HepG2 (cell line): ENCODE measurements at regions not wholly inside any gene's neighbourhood (a gene's known extent, or its start where the extent isn't known, plus 50 kb on each side); places are given as distances from the start of the nearest gene placed in this dataset.

Experiments
- ATAC-seq: fragments of 200-7000 bp; cut with Tn5 transposase; 3 replicates; pipeline ENCODE4 v1.9.1; 2020; ENCODE audit warnings: mild to moderate bottlenecking, moderate library complexity
- BruUV-seq: library from RNA; stranded (reverse); fragments of 400-500 nt; replicated peaks from 2 replicates; lab custom pipeline; 2021; lab: Mats Ljungman, UMichigan
- CTCF ChIA-PET: fragments of 300-600 bp; formaldehyde crosslinking; extraction: SDS; loops from one replicate; lab custom pipeline; 2021; ENCODE audit warnings: low total read pairs, inconsistent platforms, low intra/inter-chr PET ratio; lab: Yijun Ruan, JAX
- POLR2A ChIA-PET: fragments of 350-600 bp; sonication (Branson Sonifier 250); formaldehyde crosslinking; loops from one replicate; lab custom pipeline; 2020; ENCODE audit warnings: antibody characterized with exemption, inconsistent platforms; lab: Yijun Ruan, JAX
- DNase-seq: peaks from one replicate; pipeline ENCODE4 v3.0.0-alpha.2; 2015; ENCODE audit warnings: low spot score
- FAIRE-seq: peaks from 3 replicates; lab custom pipeline; 2011; peaks lifted over from hg19 to GRCh38; lab: Jason Lieb, UNC
- H2AFZ ChIP-seq: one replicate; pipeline ENCODE4 v1.6.1; 2011; ENCODE audit warnings: low read length, inconsistent platforms
- H3K27ac ChIP-seq: fragments of 300-600 bp; 3 replicates; pipeline ENCODE4 v1.8.0; 2011; ENCODE audit warnings: mixed run types, mild to moderate bottlenecking, mixed read lengths, low read length, inconsistent platforms; ENCODE audit not compliant: insufficient read depth; ENCODE audit errors: extremely low read length
- H3K27me3 ChIP-seq, 2 experiments: fragments of 200-600 bp in 1 of 2; 2 replicates in 1 of 2; 3 replicates in 1 of 2; pipeline versions ENCODE4 v1.6.0 to v1.8.0; 2011; ENCODE audit warnings: low read length in 2 of 2, mild to moderate bottlenecking in 2 of 2, moderate library complexity in 2 of 2, inconsistent platforms in 1 of 2; ENCODE audit not compliant: insufficient read depth in 2 of 2, control insufficient read depth in 1 of 2
- H3K36me3 ChIP-seq, 2 experiments: fragments of 200-600 bp in 1 of 2; replicated peaks in 1 of 2; 2 replicates in 1 of 2; 3 replicates in 1 of 2; pipeline versions ENCODE4 v1.5.1 to v1.8.0; 2011; ENCODE audit warnings: low read length in 2 of 2, inconsistent platforms in 1 of 2; ENCODE audit not compliant: insufficient read depth in 2 of 2, control insufficient read depth in 1 of 2
- H3K4me1 ChIP-seq: 2 replicates; pipeline ENCODE4 v1.5.1; 2012; ENCODE audit warnings: low read length, inconsistent platforms; ENCODE audit not compliant: insufficient read depth
- H3K4me2 ChIP-seq: 2 replicates; pipeline ENCODE4 v1.6.0; 2011; ENCODE audit warnings: low read depth, low read length, inconsistent platforms
- H3K4me3 ChIP-seq, 3 experiments: fragments of 200-600 bp in 1 of 3; sonication (generic), shearing (Covaris generic) in 1 of 3; replicated peaks in 1 of 3; 2 replicates each; pipeline ENCODE4 v1.5.1; 2011 to 2016; ENCODE audit warnings: low read length in 3 of 3, inconsistent platforms in 2 of 3, low read depth in 2 of 3, mild to moderate bottlenecking in 2 of 3, control low read depth in 1 of 3, mixed read lengths in 1 of 3; ENCODE audit not compliant: insufficient read depth in 1 of 3
- H3K79me2 ChIP-seq: one replicate; pipeline ENCODE4 v1.6.1; 2011; ENCODE audit warnings: low read length, inconsistent platforms; ENCODE audit not compliant: insufficient read depth
- H3K9ac ChIP-seq: 2 replicates; pipeline ENCODE4 v1.6.0; 2011; ENCODE audit warnings: mild to moderate bottlenecking, low read depth, low read length, inconsistent platforms; ENCODE audit not compliant: insufficient read depth
- H3K9me3 ChIP-seq: 2 replicates; pipeline ENCODE4 v1.5.1; 2012; ENCODE audit warnings: mild to moderate bottlenecking, low read length
- H4K20me1 ChIP-seq: 2 replicates; pipeline ENCODE4 v1.6.0; 2011; ENCODE audit warnings: inconsistent platforms, mild to moderate bottlenecking, low read length, moderate library complexity; ENCODE audit not compliant: insufficient read depth
- ERF ChIP-seq: IDR thresholded peaks from 2 replicates; pipeline ENCODE4 v1.6.1; 2018; ENCODE audit warnings: missing biosample characterization, missing genetic modification reagents
- HMGA1 ChIP-seq: sonication (generic); formaldehyde crosslinking; conservative IDR thresholded peaks from 2 replicates; pipeline ENCODE4 v1.4.0; 2020; ENCODE audit warnings: missing genetic modification reagents
- HOMEZ ChIP-seq: IDR thresholded peaks from 2 replicates; pipeline ENCODE4 v1.6.1; 2016; ENCODE audit warnings: low read depth
- JARID2 ChIP-seq: sonication (generic); formaldehyde crosslinking; IDR thresholded peaks from 2 replicates; pipeline ENCODE4 v1.8.1; 2023; ENCODE audit warnings: missing genetic modification reagents, inconsistent platforms; ENCODE audit not compliant: insufficient replicate concordance
- KDM6A ChIP-seq: IDR thresholded peaks from 2 replicates; pipeline ENCODE4 v1.6.1; 2016; ENCODE audit warnings: low read depth
- RBM39 ChIP-seq: fragments of 200-400 bp; formaldehyde crosslinking; IDR thresholded peaks from one replicate; pipeline ENCODE4 v1.6.1; 2018; ENCODE audit warnings: antibody characterized with exemption, mild to moderate bottlenecking, low read depth, low read length; ENCODE audit not compliant: poor library complexity, severe bottlenecking
- SRSF4 ChIP-seq: fragments of 200-400 bp; formaldehyde crosslinking; IDR thresholded peaks from one replicate; pipeline ENCODE4 v1.6.1; 2018; ENCODE audit warnings: mild to moderate bottlenecking, low read depth, low read length, moderate library complexity; ENCODE audit not compliant: poor library complexity, severe bottlenecking
- ZMAT5 ChIP-seq: sonication (generic); formaldehyde crosslinking; IDR thresholded peaks from 2 replicates; pipeline ENCODE4 v1.5.0; 2020; ENCODE audit warnings: mild to moderate bottlenecking, low read depth, missing genetic modification reagents, borderline replicate concordance
- ZNF749 ChIP-seq: sonication (generic); formaldehyde crosslinking; IDR thresholded peaks from 2 replicates; pipeline ENCODE4 v1.8.0; 2022; ENCODE audit warnings: mild to moderate bottlenecking, missing genetic modification reagents, moderate library complexity, borderline replicate concordance
- ZSCAN20 ChIP-seq: sonication (generic); formaldehyde crosslinking; IDR thresholded peaks from 2 replicates; pipeline ENCODE4 v1.4.0; 2020; ENCODE audit warnings: missing genetic modification reagents, mild to moderate bottlenecking, borderline replicate concordance
- WGBS: methylation state at CpG from one replicate; pipeline ENCODE4 v1.1.6; 2017; ENCODE audit warnings: low lambda C conversion rate; 5-methylcytosine and 5-hydroxymethylcytosine counted together
- in situ Hi-C: cut with HindIII; loops from 2 replicates; pipeline ENCODE4 v1.10.0; 2017; ENCODE audit warnings: low pct_unique_long_range_greater_than_20kb; ENCODE audit not compliant: extremely low pct_ligation_motif_present
- intact Hi-C: fragments of 100-400 bp; cut with micrococcal nuclease; formaldehyde crosslinking; loops from one replicate; pipeline ENCODE4 v1.10.0; 2022; ENCODE audit not compliant: unreplicated experiment

- intact Hi-C loops, result no loop called here
- TF ChIP-seq ZMAT5, result no peak
- no peak for TF ChIP-seq ERF (CRISPR knock-in tag)
- no peak for TF ChIP-seq JARID2 (CRISPR knock-in tag)
- TF ChIP-seq HOMEZ (CRISPR knock-in tag), result no peak
- TF ChIP-seq RBM39, result no peak
- TF ChIP-seq ZNF749 (CRISPR knock-in tag), result no peak
- no peak for TF ChIP-seq HMGA1 (CRISPR knock-in tag)
- no peak for TF ChIP-seq SRSF4
- no peak for TF ChIP-seq KDM6A
- TF ChIP-seq ZSCAN20 (CRISPR knock-in tag), result no peak
- Histone ChIP-seq H3K4me2 (no peak overlapping the region), H2AFZ (no peak overlapping the region), H3K27me3 (peaks cover 2 to 44% of the 10 kb centered on the region in 2 experiments; a peak in 3 of 5 replicates), H3K9ac (no peak overlapping the region), H3K79me2 (no peaks in the 10 kb centered on the region), H3K9me3 (no peaks in the 10 kb centered on the region), H3K27ac (no peak overlapping the region), H3K4me3 (no peak overlapping the region), H3K36me3 (no peaks in the 10 kb centered on the region), H4K20me1 (no peaks in the 10 kb centered on the region), H3K4me1 (no peaks in the 10 kb centered on the region)
- in situ Hi-C loops, result no loop called here
- BruUV-seq, result no TSS peak
- ATAC-seq, result no peak
- DNase-seq, result no peak
- FAIRE-seq, result no peak
- ChIA-PET CTCF (no interaction called here), POLR2A (no interaction called here)
- 3% methylated on average over 5 of the region's 5 CpGs for WGBS
Observed at GRCh38 chr1:47571161-47571560, 133.3 kb downstream of the FOXD2 start.
